HL-60 (cell line): ENCODE measurements at regions not wholly inside any gene's neighbourhood (a gene's known extent, or its start where the extent isn't known, plus 50 kb on each side); places are given as distances from the start of the nearest gene placed in this dataset.

Experiments used
- POLR2AphosphoS5 ChIP-seq: IDR thresholded peaks from 2 replicates; pipeline ENCODE4 v1.6.1; 2012; ENCODE audit warnings: low read depth
- REST ChIP-seq: IDR thresholded peaks from 2 replicates; pipeline ENCODE4 v1.6.1; 2012; ENCODE audit warnings: low read depth; ENCODE audit not compliant: insufficient replicate concordance
- TF ChIP-seq, protein P1 (sequence below): IDR thresholded peaks from one replicate; pipeline ENCODE4 v1.5.1; 2011; ENCODE audit warnings: low read length, control low read depth, inconsistent platforms; ENCODE audit not compliant: insufficient read depth

DNA sequence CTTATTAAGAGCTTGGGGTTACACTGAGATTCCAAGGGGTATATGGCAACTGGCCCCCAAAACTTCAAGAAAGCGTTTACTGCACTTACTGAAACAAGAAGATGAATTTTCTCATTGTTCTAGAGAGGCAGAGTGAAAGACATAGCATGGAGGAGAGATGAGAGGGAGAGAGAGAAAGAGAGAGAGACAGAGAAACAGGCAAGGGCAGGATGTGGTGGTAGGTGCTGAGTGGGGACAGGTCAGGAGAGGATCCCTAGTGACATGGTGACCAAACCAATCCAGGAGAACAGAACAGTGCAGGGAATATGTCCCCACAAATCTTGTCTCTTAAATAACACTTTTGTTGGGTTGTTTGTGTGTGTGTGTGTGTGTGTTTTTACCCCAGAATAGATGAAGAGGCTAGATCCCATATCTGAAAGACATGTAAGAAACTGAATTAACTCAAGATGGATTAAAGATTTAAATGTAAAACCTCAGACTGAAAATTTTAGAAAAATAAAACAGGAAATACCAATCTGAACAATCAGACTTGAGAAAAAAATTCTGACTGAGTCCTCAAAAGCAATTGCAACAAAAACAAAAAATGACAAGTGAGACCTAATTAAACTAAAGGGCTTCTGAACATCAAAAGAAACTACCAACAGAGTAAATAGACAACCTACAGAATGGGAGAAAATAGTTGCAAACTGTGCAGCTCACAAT lies 202.2 kb downstream of the QDPR start:
- TF ChIP-seq REST (no peak), POLR2AphosphoS5 (no peak)
- TF ChIP-seq, protein P1, sequence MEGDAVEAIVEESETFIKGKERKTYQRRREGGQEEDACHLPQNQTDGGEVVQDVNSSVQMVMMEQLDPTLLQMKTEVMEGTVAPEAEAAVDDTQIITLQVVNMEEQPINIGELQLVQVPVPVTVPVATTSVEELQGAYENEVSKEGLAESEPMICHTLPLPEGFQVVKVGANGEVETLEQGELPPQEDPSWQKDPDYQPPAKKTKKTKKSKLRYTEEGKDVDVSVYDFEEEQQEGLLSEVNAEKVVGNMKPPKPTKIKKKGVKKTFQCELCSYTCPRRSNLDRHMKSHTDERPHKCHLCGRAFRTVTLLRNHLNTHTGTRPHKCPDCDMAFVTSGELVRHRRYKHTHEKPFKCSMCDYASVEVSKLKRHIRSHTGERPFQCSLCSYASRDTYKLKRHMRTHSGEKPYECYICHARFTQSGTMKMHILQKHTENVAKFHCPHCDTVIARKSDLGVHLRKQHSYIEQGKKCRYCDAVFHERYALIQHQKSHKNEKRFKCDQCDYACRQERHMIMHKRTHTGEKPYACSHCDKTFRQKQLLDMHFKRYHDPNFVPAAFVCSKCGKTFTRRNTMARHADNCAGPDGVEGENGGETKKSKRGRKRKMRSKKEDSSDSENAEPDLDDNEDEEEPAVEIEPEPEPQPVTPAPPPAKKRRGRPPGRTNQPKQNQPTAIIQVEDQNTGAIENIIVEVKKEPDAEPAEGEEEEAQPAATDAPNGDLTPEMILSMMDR = no peak
